ENCODE measurements at regions not wholly inside any gene's neighbourhood (a gene's known extent, or its start where the extent isn't known, plus 50 kb on each side); places are given as distances from the start of the nearest gene placed in this dataset.

DNA sequence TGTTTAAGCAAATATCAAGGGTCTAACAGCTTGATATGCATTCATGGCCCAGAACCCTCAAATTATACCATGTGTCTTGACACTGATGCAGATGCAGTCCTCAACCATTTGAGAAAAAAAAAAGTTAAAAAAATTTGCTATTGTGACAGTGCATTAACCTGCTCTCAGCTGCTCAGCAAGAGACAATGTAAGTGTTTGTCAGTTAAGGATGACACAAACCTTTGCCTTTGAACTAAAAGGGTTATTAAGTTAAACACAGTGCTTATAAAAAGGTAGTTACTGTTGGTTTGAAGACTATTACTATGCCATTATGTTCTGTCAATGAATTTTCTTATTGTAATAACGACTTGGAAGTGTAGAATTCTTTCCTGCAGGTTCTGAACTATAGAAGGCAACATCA, 655.6 kb upstream of the NEGR1 start:
- H3K36me3 ChIP-seq (ENCODE audit: control insufficient read depth, insufficient read depth, low read length), result no peaks in the 10 kb centered on the region
- no peak overlapping the region for H3K4me3 ChIP-seq (ENCODE audit: low read depth, low read length)
- no peaks in the 10 kb centered on the region for H3K27me3 ChIP-seq (ENCODE audit: control insufficient read depth, insufficient read depth, low read length)
- no peak for DNase-seq (ENCODE audit: low read depth)
- TF ChIP-seq, protein P1, sequence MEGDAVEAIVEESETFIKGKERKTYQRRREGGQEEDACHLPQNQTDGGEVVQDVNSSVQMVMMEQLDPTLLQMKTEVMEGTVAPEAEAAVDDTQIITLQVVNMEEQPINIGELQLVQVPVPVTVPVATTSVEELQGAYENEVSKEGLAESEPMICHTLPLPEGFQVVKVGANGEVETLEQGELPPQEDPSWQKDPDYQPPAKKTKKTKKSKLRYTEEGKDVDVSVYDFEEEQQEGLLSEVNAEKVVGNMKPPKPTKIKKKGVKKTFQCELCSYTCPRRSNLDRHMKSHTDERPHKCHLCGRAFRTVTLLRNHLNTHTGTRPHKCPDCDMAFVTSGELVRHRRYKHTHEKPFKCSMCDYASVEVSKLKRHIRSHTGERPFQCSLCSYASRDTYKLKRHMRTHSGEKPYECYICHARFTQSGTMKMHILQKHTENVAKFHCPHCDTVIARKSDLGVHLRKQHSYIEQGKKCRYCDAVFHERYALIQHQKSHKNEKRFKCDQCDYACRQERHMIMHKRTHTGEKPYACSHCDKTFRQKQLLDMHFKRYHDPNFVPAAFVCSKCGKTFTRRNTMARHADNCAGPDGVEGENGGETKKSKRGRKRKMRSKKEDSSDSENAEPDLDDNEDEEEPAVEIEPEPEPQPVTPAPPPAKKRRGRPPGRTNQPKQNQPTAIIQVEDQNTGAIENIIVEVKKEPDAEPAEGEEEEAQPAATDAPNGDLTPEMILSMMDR (IDR thresholded peaks at IDR 0.05; ENCODE audit: insufficient read depth, low read depth, low read length), result no peak
- CTCF ChIA-PET, result no interaction called here
- POLR2A ChIA-PET, result no interaction called here

DNA sequence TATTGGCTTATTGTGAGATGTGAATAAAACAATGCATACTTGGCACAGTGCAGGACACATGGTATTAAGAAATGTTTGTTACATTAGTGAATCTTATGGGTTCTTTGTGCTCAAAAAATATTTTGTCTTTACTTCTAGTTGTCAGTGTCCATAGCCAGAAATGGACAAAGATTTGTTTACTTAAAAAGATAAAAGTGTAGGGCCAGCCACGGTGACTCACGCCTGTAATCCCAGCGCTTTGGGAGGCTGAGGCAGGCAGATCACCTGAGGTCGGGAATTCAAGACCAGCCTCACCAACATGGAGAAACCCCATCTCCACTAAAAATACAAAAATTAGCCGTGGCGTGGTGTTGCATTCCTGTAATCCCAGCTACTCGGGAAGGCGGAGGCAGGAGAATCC, 654.6 kb upstream of the NEGR1 start:
- Histone ChIP-seq H3K27me3 (ENCODE audit: control insufficient read depth, insufficient read depth, low read length) (no peaks in the 10 kb centered on the region), H3K4me3 (ENCODE audit: low read depth, low read length) (no peak overlapping the region), H3K36me3 (ENCODE audit: control insufficient read depth, insufficient read depth, low read length) (no peaks in the 10 kb centered on the region)
- TF ChIP-seq, protein P1 (IDR thresholded peaks at IDR 0.05; ENCODE audit: insufficient read depth, low read depth, low read length), result no peak
- ChIA-PET CTCF (no interaction called here), POLR2A (no interaction called here)
- DNase-seq (ENCODE audit: low read depth), result no peak

DNA sequence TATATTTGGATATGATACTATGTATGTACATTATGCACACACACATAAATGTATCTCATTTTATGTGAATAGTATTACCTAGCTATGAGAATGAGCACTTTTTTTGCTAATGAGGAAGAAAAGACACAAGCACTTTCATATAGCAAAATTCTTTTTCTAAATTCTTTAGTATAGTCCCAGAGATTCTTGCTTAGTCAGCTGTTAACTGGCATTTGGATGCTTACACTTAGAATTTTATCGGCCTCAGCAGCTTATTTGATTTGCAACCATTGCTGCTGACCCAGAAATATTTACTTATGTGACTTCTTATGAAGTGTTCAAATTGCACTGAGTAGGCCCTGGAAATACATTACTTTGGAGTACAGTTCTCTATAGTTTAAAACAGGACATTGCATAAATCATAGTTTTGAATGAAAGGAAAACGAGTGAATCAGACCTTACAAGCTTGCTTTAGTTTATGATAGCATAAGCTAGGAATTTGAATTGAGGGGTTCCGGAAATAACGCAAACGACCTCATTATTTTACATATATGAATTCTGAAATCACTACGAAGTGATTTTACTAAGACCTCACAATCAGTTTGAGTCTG, 653.9 kb upstream of the NEGR1 start:
- CTCF ChIA-PET, result no interaction called here
- H3K4me3 ChIP-seq (ENCODE audit: low read depth, low read length), result no peak overlapping the region
- H3K36me3 ChIP-seq (ENCODE audit: control insufficient read depth, insufficient read depth, low read length), result no peaks in the 10 kb centered on the region
- POLR2A ChIA-PET, result no interaction called here
- H3K27me3 ChIP-seq (ENCODE audit: control insufficient read depth, insufficient read depth, low read length), result no peaks in the 10 kb centered on the region
- no peak for DNase-seq (ENCODE audit: low read depth)
- TF ChIP-seq, protein P1 (IDR thresholded peaks at IDR 0.05; ENCODE audit: insufficient read depth, low read depth, low read length), result no peak

DNA sequence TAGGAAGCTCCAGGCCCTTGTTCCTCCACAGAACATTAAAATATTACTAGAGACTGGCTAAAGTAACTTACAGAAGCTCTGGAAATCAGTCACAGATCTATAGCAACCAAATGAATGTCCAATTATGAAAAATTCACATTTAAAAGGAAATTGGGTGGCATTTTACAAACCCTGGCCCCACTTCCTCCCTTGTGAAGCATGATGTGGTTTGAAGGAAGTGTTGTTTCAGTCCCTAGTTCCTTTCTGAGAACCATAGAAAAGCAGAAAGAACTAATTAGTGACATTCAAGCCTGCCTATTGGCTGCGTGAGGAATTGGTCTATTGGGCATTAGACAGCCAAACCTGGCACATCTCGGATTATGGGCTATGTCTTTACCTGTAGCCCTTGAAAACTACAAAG, 649.7 kb upstream of the NEGR1 start:
- TF ChIP-seq, protein P1 (IDR thresholded peaks at IDR 0.05; ENCODE audit: insufficient read depth, low read depth, low read length), result no peak

DNA sequence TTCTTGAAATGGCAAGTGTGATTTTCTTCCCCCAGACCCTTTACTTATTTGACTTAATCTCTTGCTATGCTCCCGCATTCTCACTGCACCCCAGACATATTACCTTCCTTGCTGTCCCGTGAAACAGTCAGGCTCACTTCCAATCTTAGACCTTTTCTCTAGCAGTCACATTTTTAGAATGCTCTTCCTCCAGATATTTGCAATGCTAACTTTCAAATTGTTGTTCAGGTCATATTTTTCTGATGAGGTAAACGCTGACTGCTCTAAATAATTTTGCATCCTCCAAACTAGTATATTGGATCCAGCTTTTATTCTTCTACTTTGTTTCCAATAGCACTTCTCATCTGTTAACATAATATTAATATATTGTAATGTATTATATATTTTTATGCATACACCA, 648.2 kb upstream of the NEGR1 start:
- POLR2A ChIA-PET, result no interaction called here
- H3K4me3 ChIP-seq (ENCODE audit: low read depth, low read length), result no peak overlapping the region
- no peak for DNase-seq (ENCODE audit: low read depth)
- TF ChIP-seq, protein P1 (IDR thresholded peaks at IDR 0.05; ENCODE audit: insufficient read depth, low read depth, low read length), result no peak
- no peaks in the 10 kb centered on the region for H3K36me3 ChIP-seq (ENCODE audit: control insufficient read depth, insufficient read depth, low read length)
- CTCF ChIA-PET, result no interaction called here
- H3K27me3 ChIP-seq (ENCODE audit: control insufficient read depth, insufficient read depth, low read length), result no peaks in the 10 kb centered on the region

More for the DNA sequence above, 649.7 kb upstream of the NEGR1 start:
- Histone ChIP-seq H3K36me3 (ENCODE audit: control insufficient read depth, insufficient read depth, low read length) (no peaks in the 10 kb centered on the region), H3K27me3 (ENCODE audit: control insufficient read depth, insufficient read depth, low read length) (no peaks in the 10 kb centered on the region), H3K4me3 (ENCODE audit: low read depth, low read length) (no peak overlapping the region)
- DNase-seq (ENCODE audit: low read depth), result no peak
- CTCF ChIA-PET, result no interaction called here
- POLR2A ChIA-PET, result no interaction called here

All from BJ (cell line).